ENCODE measurements at regions not wholly inside any gene's neighbourhood (a gene's known extent, or its start where the extent isn't known, plus 50 kb on each side); places are given as distances from the start of the nearest gene placed in this dataset.
"Not testable (repeated sequence)": the region's sequence is repeated elsewhere in the genome, so short reads cannot be mapped to it uniquely, and the experiment has no call there.

- DNase-seq (ENCODE audit: insufficient read length, low spot score) (no peak), FAIRE-seq (no peak)
Observed at GRCh38 chr4:57740625-57741190, 630.5 kb upstream of the IGFBP7 start.

- FAIRE-seq: no peak
- no peak for DNase-seq (ENCODE audit: insufficient read length, low spot score)
Observed at GRCh38 chr4:57736781-57737180, 626.6 kb upstream of the IGFBP7 start.

GRCh38 chr4:57734104-57734670 is 624.0 kb upstream of the IGFBP7 start:
- FAIRE-seq: no peak

GRCh38 chr4:57729775-57730570 is 619.8 kb upstream of the IGFBP7 start:
- not testable (repeated sequence) for DNase-seq (ENCODE audit: insufficient read length, low spot score); FAIRE-seq

More at GRCh38 chr4:57734104-57734670, 624.0 kb upstream of the IGFBP7 start:
- DNase-seq (ENCODE audit: insufficient read length, low spot score): no peak

- no peak for DNase-seq (ENCODE audit: insufficient read length, low spot score)
- FAIRE-seq: no peak
Observed at GRCh38 chr4:57726154-57726553, 616.0 kb upstream of the IGFBP7 start.

GRCh38 chr4:57719456-57719855 is 609.3 kb upstream of the IGFBP7 start:
- no peak for FAIRE-seq
- no peak for DNase-seq (ENCODE audit: insufficient read length, low spot score)

- DNase-seq (ENCODE audit: insufficient read length, low spot score); FAIRE-seq: not testable (repeated sequence)
Observed at GRCh38 chr4:57714313-57714712, 604.1 kb upstream of the IGFBP7 start.

- DNase-seq (ENCODE audit: insufficient read length, low spot score): no peak
- no peak for FAIRE-seq
Observed at GRCh38 chr4:57710053-57710452, 599.9 kb upstream of the IGFBP7 start.

- FAIRE-seq: no peak
Observed at GRCh38 chr4:57691370-57691769, 581.2 kb upstream of the IGFBP7 start.

GRCh38 chr4:57689693-57690205 is 579.6 kb upstream of the IGFBP7 start:
- FAIRE-seq: no peak
- no peak for DNase-seq (ENCODE audit: insufficient read length, low spot score)

More at GRCh38 chr4:57691370-57691769, 581.2 kb upstream of the IGFBP7 start:
- no peak for DNase-seq (ENCODE audit: insufficient read length, low spot score)

GRCh38 chr4:57682275-57682674 is 572.1 kb upstream of the IGFBP7 start:
- no peak for FAIRE-seq
- no peak for DNase-seq (ENCODE audit: insufficient read length, low spot score)

GRCh38 chr4:57679969-57680368 is 569.8 kb upstream of the IGFBP7 start:
- FAIRE-seq: no peak
- no peak for DNase-seq (ENCODE audit: insufficient read length, low spot score)

GRCh38 chr4:57676394-57676793 is 566.2 kb upstream of the IGFBP7 start:
- DNase-seq (ENCODE audit: insufficient read length, low spot score) (no peak), FAIRE-seq (no peak)

- DNase-seq (ENCODE audit: insufficient read length, low spot score) (no peak), FAIRE-seq (no peak)
Observed at GRCh38 chr4:57672846-57673433, 562.8 kb upstream of the IGFBP7 start.

- FAIRE-seq (no peak), DNase-seq (ENCODE audit: insufficient read length, low spot score) (no peak)
Observed at GRCh38 chr4:57668621-57669020, 558.4 kb upstream of the IGFBP7 start.

- FAIRE-seq (no peak), DNase-seq (ENCODE audit: insufficient read length, low spot score) (no peak)
Observed at GRCh38 chr4:57665806-57666205, 555.6 kb upstream of the IGFBP7 start.

- FAIRE-seq (no peak), DNase-seq (ENCODE audit: insufficient read length, low spot score) (no peak)
Observed at GRCh38 chr4:57661517-57662090, 551.4 kb upstream of the IGFBP7 start.

GRCh38 chr4:57658673-57659072 is 548.5 kb upstream of the IGFBP7 start:
- FAIRE-seq: no peak

GRCh38 chr4:57658188-57658587 is 548.0 kb upstream of the IGFBP7 start:
- DNase-seq (ENCODE audit: insufficient read length, low spot score) (no peak), FAIRE-seq (no peak)

More at GRCh38 chr4:57658673-57659072, 548.5 kb upstream of the IGFBP7 start:
- no peak for DNase-seq (ENCODE audit: insufficient read length, low spot score)

- FAIRE-seq: no peak
Observed at GRCh38 chr4:57655342-57655741, 545.2 kb upstream of the IGFBP7 start.

GRCh38 chr4:57652779-57653178 is 542.6 kb upstream of the IGFBP7 start:
- FAIRE-seq: no peak
- no peak for DNase-seq (ENCODE audit: insufficient read length, low spot score)

More at GRCh38 chr4:57655342-57655741, 545.2 kb upstream of the IGFBP7 start:
- no peak for DNase-seq (ENCODE audit: insufficient read length, low spot score)

Data from GM19239 (cell line).